Sigmoid colon (tissue), 4 donors: ENCODE measurements at regions not wholly inside any gene's neighbourhood (a gene's known extent, or its start where the extent isn't known, plus 50 kb on each side); places are given as distances from the start of the nearest gene placed in this dataset.

Experiments
- CTCF ChIP-seq, 4 experiments: fragments of 450-650 bp in 3 of 4; fragments of 200-600 bp in 1 of 4; IDR thresholded peaks; one replicate each; pipeline ENCODE4 v1.5.1; 2016 to 2019; ENCODE audit warnings: antibody characterized with exemption in 4 of 4, mild to moderate bottlenecking in 3 of 4, moderate library complexity in 2 of 4
- EP300 ChIP-seq, 4 donors: sonication (generic); formaldehyde crosslinking; IDR thresholded peaks; one replicate each; pipeline ENCODE4 v1.6.1; 2017; ENCODE audit warnings: antibody characterized with exemption in 4 of 4
- POLR2A ChIP-seq, 2 donors: fragments of 450-650 bp; IDR thresholded peaks; one replicate each; pipeline ENCODE4 v1.6.1; 2016; ENCODE audit warnings: antibody characterized with exemption in 2 of 2, mild to moderate bottlenecking in 2 of 2, moderate library complexity in 2 of 2
- POLR2AphosphoS5 ChIP-seq, 4 donors: sonication (generic); formaldehyde crosslinking; IDR thresholded peaks; one replicate each; pipeline ENCODE4 v1.6.1; 2017; ENCODE audit warnings: antibody characterized with exemption in 4 of 4

- no peak for TF ChIP-seq POLR2AphosphoS5 (IDR thresholded peaks at IDR 0.05)
- TF ChIP-seq POLR2A (IDR thresholded peaks at IDR 0.05) = no peak
- TF ChIP-seq CTCF (IDR thresholded peaks at IDR 0.05) = no peak
- no peak for TF ChIP-seq EP300 (IDR thresholded peaks at IDR 0.05)
Measured at GRCh38 chr4:183390374-183390773, 54.1 kb upstream of the CDKN2AIP start.
